ENCODE measurements at regions not wholly inside any gene's neighbourhood (a gene's known extent, or its start where the extent isn't known, plus 50 kb on each side); places are given as distances from the start of the nearest gene placed in this dataset.
A peak's percentile ranks its signal among the peaks of the same experiment; 100 is the strongest.

DNA sequence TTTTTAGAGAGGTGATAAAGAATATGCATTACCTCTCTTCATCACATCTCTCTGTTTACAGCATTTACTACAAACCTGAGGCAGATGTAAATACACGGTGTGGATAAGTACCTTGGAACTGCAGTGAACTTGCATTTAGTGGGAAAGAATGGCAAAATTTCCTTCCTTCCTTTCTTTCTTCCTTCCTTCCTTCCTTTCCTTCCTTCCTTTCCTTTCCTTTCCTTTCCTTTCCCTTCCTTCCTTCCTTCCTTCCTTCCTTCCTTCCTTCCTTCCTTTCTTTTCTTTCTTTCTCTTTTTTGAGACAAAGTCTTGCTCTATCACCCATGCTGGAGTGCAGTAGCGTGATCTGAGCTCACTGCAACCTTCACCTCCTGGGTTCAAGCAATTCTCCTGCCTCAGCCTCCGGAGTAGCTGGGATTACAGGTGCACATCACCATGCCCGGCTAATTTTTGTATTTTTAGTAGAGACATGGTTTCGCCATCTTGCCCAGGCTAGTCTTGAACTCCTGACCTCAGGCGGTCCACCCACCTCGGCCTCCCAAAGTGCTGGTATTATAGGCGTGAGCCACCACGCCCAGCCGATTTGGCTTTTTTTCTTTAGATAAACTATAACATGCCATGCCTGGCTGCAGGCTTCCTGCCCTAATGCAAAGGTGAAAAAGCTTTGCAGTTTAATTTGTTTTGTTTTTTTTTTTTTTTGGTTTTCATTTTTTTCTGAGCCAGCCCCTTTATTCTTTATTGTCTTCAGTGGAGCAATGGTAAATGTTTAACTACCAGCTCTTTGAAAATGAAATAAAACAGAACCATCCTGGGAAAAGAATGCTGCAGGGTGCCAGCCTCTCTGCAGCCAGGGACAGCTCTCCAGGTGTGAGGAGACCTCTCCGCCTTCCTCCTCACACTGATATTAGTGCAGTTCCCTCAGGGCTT lies 64.2 kb upstream of the NEDD9 start:
- no peak for DNase-seq (ENCODE audit: low spot score)

DNA sequence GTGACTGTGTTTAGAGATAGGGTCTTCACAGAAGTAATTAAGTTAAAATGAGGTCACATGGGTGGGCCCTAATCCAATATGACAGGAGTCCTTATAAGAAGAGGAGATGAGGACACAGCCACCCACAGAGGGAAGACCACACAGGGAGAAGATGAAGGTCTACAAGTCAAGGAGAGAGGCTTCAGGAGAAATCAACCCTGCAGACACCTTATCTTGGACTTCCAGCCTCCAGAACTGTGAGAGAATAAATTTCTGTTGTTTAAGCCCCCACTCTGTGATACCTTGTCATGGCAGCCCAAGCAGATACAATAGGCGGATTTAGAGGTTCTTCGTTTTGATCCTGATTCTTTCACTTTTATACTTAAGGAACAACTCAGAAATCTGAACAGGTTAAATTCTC lies 63.5 kb upstream of the NEDD9 start:
- DNase-seq (ENCODE audit: low spot score): no peak

DNA sequence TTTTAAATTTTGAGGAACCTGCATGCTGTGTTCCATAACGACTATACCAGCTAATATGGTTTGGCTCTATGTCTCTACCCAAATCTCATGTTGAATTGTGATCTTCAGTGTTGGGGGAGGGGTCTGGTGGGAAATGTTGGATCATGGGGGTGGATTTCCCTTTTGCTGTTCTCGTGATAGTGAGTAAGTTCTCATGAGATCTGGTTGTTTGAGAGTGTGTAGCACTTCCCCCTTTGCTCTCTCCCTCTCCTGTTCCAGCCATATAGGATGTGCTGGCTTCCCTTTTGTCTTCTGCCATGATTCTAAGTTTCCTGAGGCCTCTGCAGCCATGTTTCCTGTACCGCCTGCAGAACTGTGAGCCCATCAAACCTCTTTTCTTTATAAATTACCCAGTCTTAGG lies 61.8 kb upstream of the NEDD9 start:
- DNase-seq (ENCODE audit: low spot score): no peak

DNA sequence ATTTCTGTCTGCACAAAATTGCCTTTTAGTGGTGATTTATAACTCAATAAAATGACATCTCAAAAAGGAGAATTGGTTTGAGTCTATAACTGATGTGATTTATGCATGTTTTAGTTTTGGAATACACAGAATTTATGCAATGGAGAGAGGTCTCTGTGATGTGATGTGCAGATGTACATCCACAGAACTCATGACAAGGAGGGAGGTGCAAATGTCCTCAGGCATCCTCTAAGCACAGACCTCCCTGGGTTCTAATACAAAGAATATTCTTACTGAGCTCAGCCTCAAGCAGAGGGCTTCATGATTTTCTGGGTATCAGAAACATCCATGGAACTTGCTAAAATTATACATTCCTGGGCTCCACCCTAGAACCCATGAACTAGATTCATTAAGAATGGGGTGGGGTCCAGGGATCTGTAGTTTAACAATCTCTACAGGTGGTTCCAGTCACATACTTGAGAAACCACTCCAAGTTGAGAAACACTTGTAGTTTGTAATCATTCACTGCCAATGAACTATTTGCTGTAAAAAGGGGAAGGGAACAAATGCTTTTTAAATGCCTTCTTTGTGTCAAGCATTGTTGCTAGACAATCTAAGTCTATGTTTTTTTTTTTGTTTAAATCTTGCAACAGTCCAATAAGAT lies 60.2 kb upstream of the NEDD9 start:
- no peak for DNase-seq (ENCODE audit: low spot score)

DNA sequence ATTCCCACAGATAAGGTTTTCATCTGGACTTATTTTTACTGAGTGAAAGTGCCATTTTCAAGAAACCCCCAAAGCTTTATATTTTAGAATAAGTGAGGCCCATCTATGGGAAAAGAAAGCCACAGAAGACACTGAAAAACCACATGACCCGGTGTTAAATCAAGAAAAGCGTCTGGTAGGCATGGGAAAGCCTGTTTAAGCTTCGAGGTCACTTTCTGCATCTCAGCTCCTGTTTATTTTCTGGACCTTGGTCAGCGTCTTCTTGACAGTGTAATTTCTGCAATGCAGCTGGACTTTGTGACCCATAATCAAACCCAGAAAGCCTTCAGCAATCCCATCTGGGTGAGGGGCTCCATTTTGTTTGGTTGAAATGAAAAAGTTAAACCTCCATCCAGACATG lies 59.6 kb upstream of the NEDD9 start:
- DNase-seq (ENCODE audit: low spot score): peak; percentile 45

DNA sequence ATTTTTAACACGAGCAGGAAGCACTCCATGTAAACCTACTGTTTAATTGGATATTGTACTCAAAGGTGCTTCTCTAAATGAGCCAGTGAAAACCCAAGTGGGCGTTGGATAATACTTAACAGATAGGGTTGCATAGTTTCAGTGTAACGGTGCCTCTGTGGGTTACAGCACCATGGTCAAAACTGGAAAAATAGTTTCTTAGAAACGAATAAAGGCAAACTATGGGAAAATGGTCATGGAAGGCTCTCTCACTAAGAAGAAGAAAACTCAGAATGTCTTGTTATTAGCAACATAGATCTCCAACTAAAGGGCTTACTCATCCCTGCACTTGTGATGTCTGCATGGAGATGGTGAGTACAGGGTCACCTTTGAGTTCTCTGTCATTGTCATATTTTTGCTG lies 59.1 kb upstream of the NEDD9 start:
- DNase-seq (ENCODE audit: low spot score): no peak

DNA sequence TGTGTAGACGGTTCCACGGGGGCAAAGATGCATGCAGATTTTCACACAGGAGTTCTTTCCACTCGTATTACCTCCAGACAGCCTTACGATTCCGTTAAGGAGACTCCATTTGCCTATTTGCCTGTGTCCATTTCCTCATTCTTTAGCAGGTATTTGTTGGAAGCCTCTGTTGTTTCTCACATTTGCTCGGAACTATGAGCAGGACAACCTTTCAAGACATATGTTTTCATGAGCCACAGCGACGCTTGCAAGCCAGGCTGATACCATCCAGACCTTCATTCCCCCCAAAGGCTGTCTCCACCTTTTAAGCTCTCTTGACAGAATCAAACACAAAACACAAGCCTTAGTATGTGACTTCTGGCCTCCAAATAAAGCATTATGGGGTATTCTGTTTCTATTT lies 57.6 kb upstream of the NEDD9 start:
- peak; percentile 28 for DNase-seq (ENCODE audit: low spot score)

DNA sequence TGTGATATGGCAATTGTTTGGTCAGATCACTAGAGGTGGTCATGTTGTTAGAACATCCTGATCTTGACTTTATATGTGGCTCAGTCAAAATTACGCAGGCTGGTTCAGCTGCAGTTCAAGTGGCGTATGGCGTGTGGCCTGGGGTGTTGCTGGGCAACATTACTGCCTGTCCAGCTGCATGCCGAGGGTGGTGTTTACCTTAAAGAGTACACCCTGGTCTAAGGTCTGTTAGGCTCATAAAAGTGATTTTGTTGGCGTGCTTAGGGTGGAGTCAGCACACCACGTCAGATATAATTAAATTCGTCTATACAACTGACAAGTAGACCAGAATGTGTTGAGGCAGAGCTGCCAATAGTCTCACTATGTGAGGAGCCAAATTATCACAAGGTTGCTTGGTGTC lies 55.6 kb upstream of the NEDD9 start:
- DNase-seq (ENCODE audit: low spot score): no peak

DNA sequence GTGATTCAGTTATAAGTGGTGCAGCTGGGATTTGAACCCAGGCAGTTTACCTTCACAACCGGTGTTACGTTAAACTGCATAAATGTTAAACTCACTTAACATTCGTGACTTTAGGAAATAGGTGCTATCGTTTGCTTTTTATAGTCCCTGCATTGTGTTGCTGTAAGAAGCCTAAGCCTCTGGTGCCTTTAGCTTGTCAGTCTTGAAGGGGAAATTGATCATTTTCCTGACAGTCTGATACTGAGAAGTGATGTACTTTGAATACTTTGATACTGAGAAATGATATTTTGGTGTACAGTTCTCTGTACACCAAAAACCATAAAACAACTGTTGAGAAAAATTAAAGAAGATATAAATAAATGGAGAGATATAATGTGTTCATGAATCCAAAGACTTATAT lies 52.5 kb upstream of the NEDD9 start:
- no peak for DNase-seq (ENCODE audit: low spot score)

DNA sequence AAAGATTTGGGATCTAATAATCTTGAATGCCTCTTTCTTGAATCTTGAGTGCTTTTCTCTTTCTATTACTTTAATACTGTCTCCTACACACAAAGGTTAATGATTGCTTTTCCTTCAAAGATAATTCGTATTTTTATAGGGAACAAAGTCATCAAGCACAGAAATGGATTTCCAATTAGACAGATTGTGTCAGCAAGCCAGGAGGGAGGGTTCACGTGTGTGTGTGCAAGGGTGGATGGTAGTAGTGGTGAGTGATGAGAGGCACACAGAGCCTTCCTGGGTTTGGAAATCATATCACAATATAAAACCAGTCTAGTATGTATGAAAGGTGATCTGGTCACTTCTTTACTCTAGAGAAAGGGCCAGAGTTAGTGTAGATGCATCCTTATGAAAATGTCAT lies 51.2 kb upstream of the NEDD9 start:
- DNase-seq (ENCODE audit: low spot score): no peak

DNA sequence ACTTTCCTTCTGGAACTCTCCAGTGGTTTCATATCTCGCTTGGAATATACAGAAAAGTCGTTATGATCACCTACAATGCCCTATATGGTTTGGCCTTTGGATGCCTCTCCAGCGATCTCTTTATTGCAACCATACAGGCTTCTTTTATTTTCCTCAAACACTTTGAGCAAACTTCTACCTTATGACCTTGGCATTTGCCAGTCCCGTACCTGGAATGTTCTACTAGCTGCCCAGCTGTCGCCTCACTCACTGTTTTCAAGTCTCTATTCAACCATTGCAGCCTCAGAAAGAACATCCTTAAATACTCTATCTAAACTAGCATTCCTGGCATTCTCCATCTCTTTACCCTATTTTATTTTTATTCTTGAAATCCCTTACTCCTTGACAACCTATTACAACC lies 50.4 kb upstream of the NEDD9 start:
- DNase-seq (ENCODE audit: low spot score): no peak

Data from umbilical cord (tissue), 1 donor.